GM12892 (cell line): ENCODE measurements at regions not wholly inside any gene's neighbourhood (a gene's known extent, or its start where the extent isn't known, plus 50 kb on each side); places are given as distances from the start of the nearest gene placed in this dataset.

Experiments
- DNase-seq: peaks from one replicate; pipeline ENCODE4 v3.0.0; 2011; ENCODE audit not compliant: insufficient read length
- FAIRE-seq: peaks from 2 replicates; lab custom pipeline; 2011; peaks lifted over from hg19 to GRCh38; lab: Jason Lieb, UNC
- POLR2A ChIP-seq: IDR thresholded peaks from 2 replicates; pipeline ENCODE4 v1.6.1; 2011; ENCODE audit warnings: low read depth, low read length, control low read depth
- POLR2AphosphoS5 ChIP-seq: IDR thresholded peaks from 2 replicates; pipeline ENCODE4 v1.6.1; 2011; ENCODE audit warnings: low read depth, low read length, control low read depth
- TAF1 ChIP-seq: IDR thresholded peaks from 2 replicates; pipeline ENCODE4 v1.6.1; 2011; ENCODE audit warnings: low read depth, mild to moderate bottlenecking, control low read depth, low read length, borderline replicate concordance

GRCh38 chr2:6771634-6772611 lies 93.8 kb downstream of the CMPK2 start:
- DNase-seq = no peak
- TF ChIP-seq POLR2A (no peak), TAF1 (no peak), POLR2AphosphoS5 (no peak)
- FAIRE-seq = no peak

- FAIRE-seq (peak; percentile 80), DNase-seq (peak; percentile 59)
- TF ChIP-seq POLR2A (no peak), POLR2AphosphoS5 (no peak), TAF1 (no peak)
These were observed 92.6 kb downstream of the CMPK2 start for GRCh38 chr2:6773007-6773693.

GRCh38 chr2:6773694-6774044 lies 92.0 kb downstream of the CMPK2 start:
- TF ChIP-seq POLR2A (no peak), TAF1 (no peak)
- FAIRE-seq (no peak), DNase-seq (no peak)

DNA sequence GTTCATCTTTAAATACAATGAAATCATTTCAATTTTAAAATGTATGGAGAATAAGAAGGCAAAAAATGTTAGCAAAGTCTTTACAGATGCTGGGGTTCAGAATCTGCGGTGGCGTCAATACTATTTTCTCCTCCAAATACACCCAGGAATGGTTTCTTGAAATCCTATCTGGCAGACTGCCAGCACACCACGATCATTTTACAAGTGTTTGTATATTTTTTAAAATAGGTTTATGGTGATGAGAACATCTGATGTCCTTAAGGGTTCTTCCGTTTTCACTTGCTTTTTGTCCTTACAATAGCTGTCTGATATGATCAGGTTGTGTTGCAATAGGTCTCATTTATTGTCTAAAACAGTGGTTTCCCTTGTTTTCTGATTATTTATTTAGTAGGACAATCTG lies 89.6 kb downstream of the CMPK2 start:
- TF ChIP-seq POLR2AphosphoS5 (no peak), POLR2A (no peak), TAF1 (no peak)
- no peak for FAIRE-seq

GRCh38 chr2:6777626-6778025 lies 88.1 kb downstream of the CMPK2 start:
- DNase-seq (no peak), FAIRE-seq (no peak)
- TF ChIP-seq POLR2AphosphoS5 = no peak
- no peak for TF ChIP-seq POLR2A
- TF ChIP-seq TAF1 = no peak

More for the DNA sequence above, 89.6 kb downstream of the CMPK2 start:
- DNase-seq = no peak

GRCh38 chr2:6780765-6781274 lies 84.9 kb downstream of the CMPK2 start:
- TF ChIP-seq POLR2AphosphoS5 = no peak
- no peak for TF ChIP-seq POLR2A
- TF ChIP-seq TAF1 = no peak
- DNase-seq (no peak), FAIRE-seq (no peak)

GRCh38 chr2:6782517-6783237 lies 83.0 kb downstream of the CMPK2 start:
- DNase-seq (no peak), FAIRE-seq (no peak)
- TF ChIP-seq POLR2AphosphoS5 (no peak), TAF1 (no peak)

DNA sequence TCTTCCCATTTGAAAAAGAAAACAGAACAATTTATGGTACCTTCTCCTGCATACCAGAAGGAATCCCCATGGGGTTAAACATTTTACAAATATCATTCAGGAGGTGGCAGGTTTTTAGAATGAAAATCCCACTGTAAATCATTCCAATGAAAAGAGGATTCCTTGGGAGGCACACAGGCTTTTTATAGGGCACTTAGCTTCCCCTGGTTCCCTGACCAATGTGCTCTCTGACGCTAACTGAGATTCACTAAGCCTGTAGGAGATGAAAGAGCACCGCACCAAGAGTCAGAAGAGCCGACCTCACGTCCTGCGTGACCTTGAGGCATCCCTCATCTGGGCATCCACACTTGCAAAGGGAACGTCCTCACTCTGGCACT lies 82.5 kb downstream of the CMPK2 start:
- no peak for DNase-seq
- FAIRE-seq = no peak
- TF ChIP-seq POLR2A (no peak), POLR2AphosphoS5 (no peak), TAF1 (no peak)

DNA sequence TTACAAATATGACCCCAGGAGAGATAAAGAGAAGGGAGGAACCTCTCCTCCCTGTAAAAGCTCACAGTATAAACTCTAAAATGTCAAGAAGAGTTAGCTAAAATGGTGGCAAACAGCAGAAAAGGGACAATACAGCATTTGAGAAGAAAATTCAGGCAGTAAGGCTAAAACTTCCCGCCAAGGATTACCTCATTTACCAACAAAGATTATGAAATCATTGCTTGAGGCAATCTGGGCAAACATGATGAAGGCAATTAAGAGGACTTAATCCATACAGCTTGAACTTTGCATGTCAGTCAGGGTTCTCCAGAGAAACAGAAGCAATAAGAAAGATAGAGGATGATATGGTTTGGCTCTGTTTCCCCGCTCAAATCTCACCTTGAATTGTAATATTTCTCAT lies 81.4 kb downstream of the CMPK2 start:
- no peak for DNase-seq
- TF ChIP-seq POLR2A (no peak), TAF1 (no peak), POLR2AphosphoS5 (no peak)
- FAIRE-seq = no peak

GRCh38 chr2:6785493-6785892 lies 80.2 kb downstream of the CMPK2 start:
- no peak for DNase-seq
- FAIRE-seq = no peak
- no peak for TF ChIP-seq POLR2AphosphoS5
- no peak for TF ChIP-seq TAF1
- TF ChIP-seq POLR2A = no peak

DNA sequence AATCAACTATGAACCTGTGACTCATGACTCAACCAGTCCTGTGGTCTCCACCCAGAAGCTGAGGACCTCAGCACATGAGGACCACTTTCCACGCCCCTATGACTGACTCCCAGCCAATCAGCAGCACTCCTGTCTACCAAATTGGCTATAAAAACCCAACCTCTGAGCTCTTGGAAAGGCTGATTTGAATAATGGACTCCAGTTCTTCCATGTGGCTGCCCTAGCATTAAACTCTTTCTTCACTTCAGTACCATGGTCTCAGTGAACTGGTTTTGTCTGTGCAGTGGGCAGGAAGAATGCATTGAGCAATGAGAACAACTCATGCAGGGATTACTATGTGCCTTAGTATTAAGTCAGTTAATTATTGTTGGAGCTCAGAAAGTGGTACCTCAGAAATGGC lies 78.3 kb downstream of the CMPK2 start:
- no peak for FAIRE-seq
- TF ChIP-seq TAF1 = no peak
- no peak for TF ChIP-seq POLR2A
- no peak for TF ChIP-seq POLR2AphosphoS5

DNA sequence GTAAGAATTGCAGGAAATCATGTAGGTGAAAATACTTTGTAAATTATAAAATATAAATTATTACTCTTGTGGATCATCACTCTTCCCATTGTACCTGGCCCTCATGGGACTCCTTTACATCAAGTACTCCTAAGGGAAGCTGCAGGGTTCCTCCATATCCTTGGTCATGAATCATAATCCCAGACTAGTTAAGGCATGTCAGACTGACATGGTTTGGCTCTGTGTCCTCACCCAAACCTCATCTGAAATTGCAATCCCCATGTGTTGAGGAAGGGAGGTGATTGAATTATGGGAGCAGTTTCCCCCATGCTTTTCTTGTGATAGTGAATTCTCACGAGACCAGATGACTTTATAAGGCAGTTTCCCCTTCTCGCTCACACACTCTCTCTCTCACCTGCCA lies 77.1 kb downstream of the CMPK2 start:
- DNase-seq (no peak), FAIRE-seq (no peak)
- TF ChIP-seq POLR2AphosphoS5 (no peak), POLR2A (no peak), TAF1 (no peak)

More for the DNA sequence above, 78.3 kb downstream of the CMPK2 start:
- DNase-seq = no peak
